Glomerular endothelial cell (primary cell): ENCODE measurements at regions not wholly inside any gene's neighbourhood (a gene's known extent, or its start where the extent isn't known, plus 50 kb on each side); places are given as distances from the start of the nearest gene placed in this dataset.

ENCODE experiments used
- DNase-seq: peaks from one replicate; pipeline ENCODE4 v3.0.0-alpha.2; 2011; ENCODE audit warnings: low read depth, low spot score; ENCODE audit errors: extremely low read depth

GRCh38 chr12:73321776-73322175 lies 1049.6 kb downstream of the TRHDE start:
- DNase-seq, result no peak

- no peak for DNase-seq
Measured at GRCh38 chr12:73330584-73331351, 1058.6 kb downstream of the TRHDE start.

GRCh38 chr12:73341559-73342247 lies 1069.5 kb downstream of the TRHDE start:
- no peak for DNase-seq

- no peak for DNase-seq
Measured at GRCh38 chr12:73342733-73343132, 1070.6 kb downstream of the TRHDE start.

- DNase-seq, result no peak
Measured at GRCh38 chr12:73352826-73353225, 1080.7 kb downstream of the TRHDE start.

GRCh38 chr12:73361156-73361863 lies 1089.1 kb downstream of the TRHDE start:
- DNase-seq, result no peak

GRCh38 chr12:73361864-73362230 lies 1089.7 kb downstream of the TRHDE start:
- DNase-seq, result no peak

- DNase-seq, result no peak
Measured at GRCh38 chr12:73362666-73363065, 1090.5 kb downstream of the TRHDE start.

GRCh38 chr12:73372856-73373255 lies 1100.7 kb downstream of the TRHDE start:
- no peak for DNase-seq

- DNase-seq, result no peak
Measured at GRCh38 chr12:73374360-73374759, 1102.2 kb downstream of the TRHDE start.

GRCh38 chr12:73383584-73384222 lies 1111.5 kb downstream of the TRHDE start:
- DNase-seq, result no peak

GRCh38 chr12:73384592-73384991 lies 1112.4 kb downstream of the TRHDE start:
- no peak for DNase-seq

- no peak for DNase-seq
Measured at GRCh38 chr12:73390261-73390660, 1118.1 kb downstream of the TRHDE start.

GRCh38 chr12:73413051-73413450 lies 1124.6 kb upstream of the ATXN7L3B start:
- no peak for DNase-seq

- no peak for DNase-seq
Measured at GRCh38 chr12:73413974-73414373, 1123.7 kb upstream of the ATXN7L3B start.

- no peak for DNase-seq
Measured at GRCh38 chr12:73414926-73415325, 1122.7 kb upstream of the ATXN7L3B start.

GRCh38 chr12:73418541-73418940 lies 1119.1 kb upstream of the ATXN7L3B start:
- DNase-seq, result no peak

GRCh38 chr12:73421832-73422231 lies 1115.8 kb upstream of the ATXN7L3B start:
- no peak for DNase-seq

GRCh38 chr12:73424484-73424883 lies 1113.2 kb upstream of the ATXN7L3B start:
- no peak for DNase-seq

GRCh38 chr12:73445658-73446324 lies 1091.8 kb upstream of the ATXN7L3B start:
- no peak for DNase-seq
